ENCODE measurements at regions not wholly inside any gene's neighbourhood (a gene's known extent, or its start where the extent isn't known, plus 50 kb on each side); places are given as distances from the start of the nearest gene placed in this dataset.

GRCh38 chr9:105968811-105969466 lies 274.6 kb downstream of the TMEM38B start:
- no peak for TF ChIP-seq EZH2phosphoT487 (IDR thresholded peaks at IDR 0.05; ENCODE audit: borderline replicate concordance, low read depth, low read length)
- no peak for TF ChIP-seq CTCF (conservative IDR thresholded peaks at IDR 0.05; ENCODE audit: low read length)
- H3K4me1 ChIP-seq (ENCODE audit: insufficient read depth, low read length, poor library complexity, severe bottlenecking) = peaks cover 8% of the 10 kb centered on the region
- DNase-seq (ENCODE audit: low spot score) = no peak

GRCh38 chr9:105969636-105970035 lies 275.3 kb downstream of the TMEM38B start:
- CTCF ChIA-PET (ENCODE audit: unreplicated experiment) = no interaction called here
- no TSS peak for BruUV-seq (replicated peaks)
- H3K9me3 ChIP-seq (ENCODE audit: low read length) = no peaks in the 10 kb centered on the region
- no peaks in the 10 kb centered on the region for H4K20me1 ChIP-seq (ENCODE audit: insufficient read depth, low read length)
- no peaks in the 10 kb centered on the region for H3K9me2 ChIP-seq (ENCODE audit: insufficient read depth, low read length)
- H3K4me2 ChIP-seq (ENCODE audit: low read length) = no peak overlapping the region
- peaks cover 8% of the 10 kb centered on the region for H3K4me1 ChIP-seq (ENCODE audit: insufficient read depth, low read length, poor library complexity, severe bottlenecking)
- no peak overlapping the region for H3K27ac ChIP-seq (ENCODE audit: low read depth, low read length, poor library complexity, severe bottlenecking)
- H3K4me3 ChIP-seq (ENCODE audit: low read depth, low read length, poor library complexity, severe bottlenecking) = no peak overlapping the region
- POLR2A ChIA-PET = no interaction called here
- TF ChIP-seq EZH2phosphoT487 (IDR thresholded peaks at IDR 0.05; ENCODE audit: borderline replicate concordance, low read depth, low read length) = no peak
- TF ChIP-seq CTCF (conservative IDR thresholded peaks at IDR 0.05; ENCODE audit: low read length) = no peak
- H3K36me3 ChIP-seq (ENCODE audit: insufficient read depth, low read length) = no peaks in the 10 kb centered on the region
- DNase-seq (ENCODE audit: low spot score) = no peak
- intact Hi-C loops (cut with micrococcal nuclease; ENCODE audit: unreplicated experiment) = no loop called here
- H3K79me2 ChIP-seq (ENCODE audit: insufficient read depth, low read depth, low read length) = no peaks in the 10 kb centered on the region
- H2AFZ ChIP-seq (ENCODE audit: low read length) = no peak overlapping the region

More at GRCh38 chr9:105968811-105969466, 274.6 kb downstream of the TMEM38B start:
- Histone ChIP-seq H3K4me3 (ENCODE audit: low read depth, low read length, poor library complexity, severe bottlenecking) (no peak overlapping the region), H3K79me2 (ENCODE audit: insufficient read depth, low read depth, low read length) (no peaks in the 10 kb centered on the region), H3K4me2 (ENCODE audit: low read length) (no peak overlapping the region), H3K36me3 (ENCODE audit: insufficient read depth, low read length) (no peaks in the 10 kb centered on the region), H3K9me2 (ENCODE audit: insufficient read depth, low read length) (no peaks in the 10 kb centered on the region), H3K9me3 (ENCODE audit: low read length) (no peaks in the 10 kb centered on the region), H2AFZ (ENCODE audit: low read length) (no peak overlapping the region), H4K20me1 (ENCODE audit: insufficient read depth, low read length) (no peaks in the 10 kb centered on the region), H3K27ac (ENCODE audit: low read depth, low read length, poor library complexity, severe bottlenecking) (no peak overlapping the region)
- intact Hi-C loops (cut with micrococcal nuclease; ENCODE audit: unreplicated experiment) = no loop called here
- POLR2A ChIA-PET = no interaction called here
- CTCF ChIA-PET (ENCODE audit: unreplicated experiment) = no interaction called here
- no TSS peak for BruUV-seq (replicated peaks)

GRCh38 chr9:105971986-105972385 lies 277.6 kb downstream of the TMEM38B start:
- DNase-seq (ENCODE audit: low spot score) = no peak
- Histone ChIP-seq H3K9me2 (ENCODE audit: insufficient read depth, low read length) (no peaks in the 10 kb centered on the region), H3K36me3 (ENCODE audit: insufficient read depth, low read length) (no peaks in the 10 kb centered on the region), H3K4me1 (ENCODE audit: insufficient read depth, low read length, poor library complexity, severe bottlenecking) (peaks cover 8% of the 10 kb centered on the region), H3K9me3 (ENCODE audit: low read length) (no peaks in the 10 kb centered on the region), H3K27ac (ENCODE audit: low read depth, low read length, poor library complexity, severe bottlenecking) (no peak overlapping the region), H3K4me2 (ENCODE audit: low read length) (no peak overlapping the region), H3K4me3 (ENCODE audit: low read depth, low read length, poor library complexity, severe bottlenecking) (no peak overlapping the region), H4K20me1 (ENCODE audit: insufficient read depth, low read length) (no peaks in the 10 kb centered on the region), H3K79me2 (ENCODE audit: insufficient read depth, low read depth, low read length) (no peaks in the 10 kb centered on the region), H2AFZ (ENCODE audit: low read length) (no peak overlapping the region)
- intact Hi-C loops (cut with micrococcal nuclease; ENCODE audit: unreplicated experiment) = no loop called here
- no peak for TF ChIP-seq EZH2phosphoT487 (IDR thresholded peaks at IDR 0.05; ENCODE audit: borderline replicate concordance, low read depth, low read length)
- ChIA-PET CTCF (ENCODE audit: unreplicated experiment) (no interaction called here), POLR2A (no interaction called here)
- BruUV-seq (replicated peaks) = no TSS peak
